Activated T-cell treated with anti-CD3 and anti-CD28 coated beads, Interleukin-2, amount 50 U/mL, for 4 hours (primary cell): ENCODE measurements at regions not wholly inside any gene's neighbourhood (a gene's known extent, or its start where the extent isn't known, plus 50 kb on each side); places are given as distances from the start of the nearest gene placed in this dataset.
"Not testable (repeated sequence)": the region's sequence is repeated elsewhere in the genome, so short reads cannot be mapped to it uniquely, and the experiment has no call there.

Experiments
- ATAC-seq, 2 donors: fragments of 200-7000 bp; cut with Tn5 transposase; one replicate each; pipeline ENCODE4 v1.10.0; 2021
- DNase-seq: peaks from one replicate; pipeline ENCODE4 v3.0.0-alpha.2; 2020
- H3K27me3 Mint-ChIP-seq: one replicate; pipeline ENCODE4 v1.8.0; 2021; ENCODE audit warnings: low read depth, mixed read lengths
- H3K36me3 Mint-ChIP-seq: one replicate; pipeline ENCODE4 v1.8.0; 2022; ENCODE audit warnings: mixed read lengths; ENCODE audit not compliant: insufficient read depth
- H3K4me1 Mint-ChIP-seq: one replicate; pipeline ENCODE4 v1.8.0; 2021; ENCODE audit warnings: low read depth, mixed read lengths
- H3K4me3 Mint-ChIP-seq: one replicate; pipeline ENCODE4 v1.8.0; 2021; ENCODE audit warnings: mild to moderate bottlenecking, moderate library complexity, mixed read lengths
- H3K9me3 Mint-ChIP-seq: one replicate; pipeline ENCODE4 v1.8.0; 2021; ENCODE audit warnings: mixed read lengths

DNA sequence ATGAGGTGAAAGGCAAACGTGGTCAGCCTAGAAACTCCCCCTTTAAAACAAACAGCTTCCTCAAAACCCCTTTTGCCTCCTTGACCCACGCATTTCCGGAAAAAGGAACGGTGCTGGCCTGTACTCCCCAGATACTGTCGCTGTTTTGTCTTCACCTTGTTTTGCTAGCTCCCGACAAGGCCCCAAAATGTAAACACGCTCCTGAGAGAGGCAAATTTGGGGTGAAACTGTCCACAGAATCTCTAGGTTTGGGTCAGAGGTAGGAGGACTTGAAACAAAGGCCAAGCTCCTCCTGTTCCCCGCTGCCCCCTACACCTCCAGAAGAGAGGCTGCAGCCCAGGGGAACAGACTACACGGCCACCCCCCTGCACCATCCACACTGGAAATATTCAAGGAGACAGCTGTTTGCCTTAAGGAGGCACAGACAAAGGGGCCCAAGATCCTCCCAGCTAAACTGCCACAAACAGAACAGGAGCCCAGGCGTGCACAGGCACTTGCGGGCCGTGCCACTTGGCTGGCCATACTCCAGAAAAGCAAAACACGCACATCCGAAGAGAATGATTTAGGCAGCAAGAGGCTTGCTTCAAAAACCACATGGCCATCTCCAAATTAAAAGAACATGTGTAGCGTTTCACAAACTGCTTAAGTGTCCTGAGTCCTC lies 160.5 kb upstream of the GRK3 start:
- peaks cover 34% of the 10 kb centered on the region for H3K4me1 Mint-ChIP-seq
- H3K4me3 Mint-ChIP-seq: peak overlapping the region; percentile 84
- H3K27me3 Mint-ChIP-seq: no peaks in the 10 kb centered on the region
- DNase-seq (no peak), ATAC-seq (no peak)
- no peaks in the 10 kb centered on the region for H3K9me3 Mint-ChIP-seq
- H3K36me3 Mint-ChIP-seq: no peaks in the 10 kb centered on the region

DNA sequence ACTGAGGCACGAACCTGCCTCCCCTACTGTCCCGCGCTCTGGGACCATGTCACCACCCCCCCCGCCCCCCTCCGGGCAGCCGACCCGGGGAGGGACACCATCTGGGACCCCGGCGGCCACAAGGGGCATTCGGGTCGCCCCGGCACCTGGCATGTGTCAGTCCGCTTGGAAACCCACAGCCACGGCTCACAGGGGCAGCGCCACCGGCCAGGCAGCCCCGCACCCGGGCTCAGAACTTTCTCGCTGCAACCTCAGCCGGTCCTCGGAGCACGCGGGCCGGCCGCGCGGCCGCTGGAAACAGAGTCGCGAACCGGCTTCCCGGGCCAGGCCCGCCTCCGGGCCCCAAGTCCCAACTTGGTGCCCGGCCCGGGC lies 159.9 kb upstream of the GRK3 start:
- H3K27me3 Mint-ChIP-seq: no peaks in the 10 kb centered on the region
- peak overlapping the region; percentile 84 for H3K4me3 Mint-ChIP-seq
- peaks cover 34% of the 10 kb centered on the region for H3K4me1 Mint-ChIP-seq
- DNase-seq: no peak
- no peaks in the 10 kb centered on the region for H3K9me3 Mint-ChIP-seq
- no peaks in the 10 kb centered on the region for H3K36me3 Mint-ChIP-seq
- ATAC-seq: no peak

DNA sequence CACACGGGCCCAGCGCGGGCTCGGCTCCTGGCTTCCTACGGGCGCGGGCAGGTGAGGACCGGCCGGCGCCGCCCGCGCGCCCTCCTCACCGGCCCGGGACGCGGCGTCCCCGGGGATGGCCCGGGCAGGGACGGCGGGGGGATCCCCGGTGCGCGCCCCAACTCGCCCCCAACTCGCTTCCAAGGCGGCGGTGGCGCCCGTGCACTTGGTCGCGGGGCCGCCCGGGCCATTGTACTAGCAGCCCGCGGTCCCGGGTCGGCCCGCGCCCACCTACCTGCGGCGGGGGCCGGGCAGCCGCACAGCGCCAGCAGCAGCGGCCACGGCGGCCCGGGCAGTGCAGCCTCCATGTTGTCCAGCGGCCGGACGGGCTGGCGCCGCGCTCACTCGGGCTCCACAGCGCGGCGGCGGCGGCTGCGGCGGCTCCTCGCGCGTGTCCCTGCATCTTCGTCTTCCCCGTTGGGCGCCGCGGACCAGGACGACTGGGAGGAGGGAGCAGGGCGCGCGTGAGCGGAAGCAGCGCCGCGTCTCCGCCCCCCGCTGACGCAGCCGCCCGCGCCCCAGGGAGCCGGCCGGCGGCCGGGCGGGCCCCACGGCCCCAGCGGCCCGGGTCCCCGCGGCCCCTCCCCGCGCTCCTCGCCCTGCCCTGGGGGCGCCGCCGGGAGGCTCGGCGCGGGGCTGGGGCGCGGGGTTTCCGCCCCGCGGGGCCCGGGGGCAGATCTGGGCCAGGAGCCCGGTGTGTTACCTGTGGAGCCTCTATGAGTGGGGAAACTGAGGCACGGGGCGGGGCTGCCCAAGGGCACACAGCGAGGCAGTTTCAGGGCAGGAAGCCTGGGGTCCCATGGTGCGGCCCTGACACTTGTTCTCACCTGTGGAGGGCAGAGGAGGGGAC lies 159.3 kb upstream of the GRK3 start:
- H3K4me1 Mint-ChIP-seq: peaks cover 30% of the 10 kb centered on the region
- H3K9me3 Mint-ChIP-seq: no peaks in the 10 kb centered on the region
- H3K4me3 Mint-ChIP-seq: peak overlapping the region; percentile 78
- H3K36me3 Mint-ChIP-seq: no peaks in the 10 kb centered on the region
- peak; percentile 59 for DNase-seq
- H3K27me3 Mint-ChIP-seq: no peaks in the 10 kb centered on the region
- ATAC-seq: peak; percentile 90 to 92

DNA sequence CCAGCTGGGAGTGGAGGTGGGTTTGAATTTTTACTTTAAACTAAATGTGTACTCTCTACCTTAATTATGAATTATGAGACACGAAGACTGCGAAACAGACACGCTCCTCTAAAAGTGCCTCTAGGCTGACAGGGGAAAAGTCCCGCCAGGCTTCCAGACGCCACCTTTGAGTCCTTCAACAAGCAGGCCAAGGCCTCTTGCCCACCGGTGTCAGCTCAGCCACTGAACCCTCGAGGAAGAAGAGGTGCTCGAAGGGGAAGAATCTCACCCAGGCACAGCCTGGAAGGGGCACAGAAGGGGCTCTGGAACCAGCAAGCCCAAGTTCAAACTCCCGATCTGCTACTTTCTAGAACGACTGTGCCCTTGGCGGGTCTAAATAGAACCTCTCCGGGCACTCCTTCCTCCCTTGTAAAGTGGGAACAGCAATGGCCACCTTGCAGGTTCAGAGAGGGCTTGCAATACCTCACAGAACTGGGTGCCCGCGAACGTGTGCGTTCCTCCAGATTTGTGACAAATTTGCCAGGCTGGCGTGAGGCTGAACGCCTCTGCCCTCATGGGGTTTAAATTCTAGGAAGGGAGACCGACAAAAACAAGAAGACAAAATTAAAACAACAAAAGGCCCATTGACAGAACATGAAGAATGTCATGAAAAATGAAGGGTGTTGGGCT lies 158.5 kb upstream of the GRK3 start:
- no peak for ATAC-seq
- Mint-ChIP-seq H3K27me3 (no peaks in the 10 kb centered on the region), H3K9me3 (no peaks in the 10 kb centered on the region), H3K36me3 (no peaks in the 10 kb centered on the region), H3K4me3 (peak overlapping the region; percentile 78), H3K4me1 (peaks cover 33% of the 10 kb centered on the region)
- no peak for DNase-seq

GRCh38 chr22:25406510-25407210 lies 157.8 kb upstream of the GRK3 start:
- H3K36me3 Mint-ChIP-seq: no peaks in the 10 kb centered on the region
- peak overlapping the region; percentile 78 for H3K4me3 Mint-ChIP-seq
- no peaks in the 10 kb centered on the region for H3K9me3 Mint-ChIP-seq
- no peak for DNase-seq
- peaks cover 30% of the 10 kb centered on the region for H3K4me1 Mint-ChIP-seq
- ATAC-seq: no peak
- H3K27me3 Mint-ChIP-seq: no peaks in the 10 kb centered on the region

- peaks cover 23% of the 10 kb centered on the region for H3K4me1 Mint-ChIP-seq
- no peak for DNase-seq
- peak overlapping the region; percentile 78 for H3K4me3 Mint-ChIP-seq
- H3K36me3 Mint-ChIP-seq: no peaks in the 10 kb centered on the region
- H3K27me3 Mint-ChIP-seq: no peaks in the 10 kb centered on the region
- no peak for ATAC-seq
- H3K9me3 Mint-ChIP-seq: no peaks in the 10 kb centered on the region
These were observed 157.1 kb upstream of the GRK3 start for GRCh38 chr22:25407226-25407858.

DNA sequence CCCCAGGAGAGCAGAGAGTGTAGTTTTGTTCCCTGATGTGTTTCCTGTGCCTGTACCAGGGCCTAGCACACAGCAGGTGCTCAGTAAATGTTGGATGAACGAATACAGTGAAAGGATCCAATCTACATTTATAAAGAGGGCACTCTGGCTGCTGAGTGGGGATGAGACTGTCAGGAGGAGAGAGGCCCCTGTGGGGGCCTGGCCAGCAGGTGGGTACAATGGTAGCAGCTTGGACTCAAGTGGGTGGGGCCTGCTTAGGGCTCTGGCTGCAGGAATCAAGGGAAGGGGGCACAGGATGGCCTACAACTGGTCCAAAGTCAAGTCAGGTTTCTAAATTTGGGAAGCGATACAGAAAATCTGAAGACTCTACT lies 156.6 kb upstream of the GRK3 start:
- Mint-ChIP-seq H3K4me3 (peak overlapping the region; percentile 78), H3K36me3 (no peaks in the 10 kb centered on the region), H3K9me3 (no peaks in the 10 kb centered on the region), H3K27me3 (no peaks in the 10 kb centered on the region), H3K4me1 (peaks cover 20% of the 10 kb centered on the region)
- ATAC-seq (no peak), DNase-seq (no peak)

DNA sequence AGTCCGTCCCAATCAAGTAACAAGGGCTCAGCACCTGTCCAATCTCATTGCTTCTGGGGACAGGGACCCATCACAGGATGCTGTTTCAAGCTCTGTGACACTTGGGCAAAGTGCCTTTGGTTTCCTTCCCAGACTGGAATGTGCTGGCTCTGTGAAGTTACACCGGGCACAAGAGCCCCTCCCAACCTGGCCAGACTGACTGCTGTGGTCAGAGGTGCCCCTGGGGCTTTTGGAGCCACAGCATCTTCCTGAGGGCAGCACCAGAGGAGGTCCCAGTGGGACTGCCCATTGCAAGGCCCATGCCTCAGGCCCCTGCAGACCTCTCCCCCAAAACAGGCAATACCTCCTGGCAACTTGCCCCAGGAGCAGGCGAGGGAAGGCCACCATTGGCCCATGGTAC lies 155.2 kb upstream of the GRK3 start:
- ATAC-seq (no peak), DNase-seq (no peak)
- Mint-ChIP-seq H3K27me3 (no peaks in the 10 kb centered on the region), H3K36me3 (no peaks in the 10 kb centered on the region), H3K9me3 (no peaks in the 10 kb centered on the region), H3K4me1 (peaks cover 8% of the 10 kb centered on the region), H3K4me3 (no peak overlapping the region)

DNA sequence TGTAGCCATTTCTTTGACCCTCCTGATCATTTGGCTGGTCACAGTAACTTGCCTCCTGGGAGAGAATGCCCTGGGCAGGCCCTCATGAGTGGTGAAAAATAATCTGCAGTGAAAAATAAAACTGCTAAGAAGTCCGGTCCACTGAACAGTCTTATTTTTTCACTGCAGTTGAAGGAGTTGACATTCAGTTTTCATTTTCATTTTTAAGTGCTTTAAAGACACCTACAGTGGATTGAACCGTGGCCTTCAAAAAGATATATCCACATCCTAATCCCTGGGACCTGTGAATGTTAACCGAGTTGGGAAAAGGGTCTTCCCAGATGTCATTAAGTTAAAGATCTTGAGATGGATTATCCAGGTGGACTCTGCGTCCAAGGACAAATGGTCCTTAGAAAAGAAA lies 153.6 kb upstream of the GRK3 start:
- Mint-ChIP-seq H3K36me3 (no peaks in the 10 kb centered on the region), H3K4me1 (peaks cover 6% of the 10 kb centered on the region), H3K27me3 (no peaks in the 10 kb centered on the region), H3K9me3 (no peaks in the 10 kb centered on the region), H3K4me3 (no peak overlapping the region)
- DNase-seq (no peak), ATAC-seq (no peak)

GRCh38 chr22:25413620-25414019 lies 150.9 kb upstream of the GRK3 start:
- no peaks in the 10 kb centered on the region for H3K9me3 Mint-ChIP-seq
- peaks cover 8% of the 10 kb centered on the region for H3K27me3 Mint-ChIP-seq
- ATAC-seq (no peak), DNase-seq (no peak)
- H3K4me1 Mint-ChIP-seq: peaks cover 2% of the 10 kb centered on the region
- no peaks in the 10 kb centered on the region for H3K36me3 Mint-ChIP-seq
- H3K4me3 Mint-ChIP-seq: no peak overlapping the region

GRCh38 chr22:25415731-25416130 lies 148.7 kb upstream of the GRK3 start:
- not testable (repeated sequence) for H3K36me3 Mint-ChIP-seq, H3K9me3 Mint-ChIP-seq, ATAC-seq, H3K4me3 Mint-ChIP-seq, DNase-seq
- Mint-ChIP-seq H3K27me3 (peaks cover 27% of the 10 kb centered on the region), H3K4me1 (peaks cover 18% of the 10 kb centered on the region)

DNA sequence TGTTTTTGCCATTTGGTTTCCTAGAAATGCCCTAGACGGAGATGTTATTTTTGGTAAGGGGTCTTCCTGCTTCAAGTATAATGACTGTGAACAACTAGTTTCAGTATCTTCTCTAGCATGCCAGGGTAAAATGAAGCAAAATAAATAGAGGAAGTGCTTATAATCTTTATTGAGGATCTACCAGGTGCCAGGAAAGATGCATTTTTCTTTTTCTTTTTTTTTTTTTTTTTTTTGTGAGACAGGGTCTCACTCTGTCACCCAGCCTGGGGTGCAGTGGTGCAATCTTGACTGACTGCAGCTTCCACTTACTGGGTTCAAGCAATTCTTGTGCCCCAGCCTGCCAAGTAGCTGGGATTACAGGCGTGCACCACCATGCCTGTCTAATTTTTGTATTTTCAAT lies 146.6 kb upstream of the GRK3 start:
- peaks cover 41% of the 10 kb centered on the region for H3K27me3 Mint-ChIP-seq
- not testable (repeated sequence) for H3K4me3 Mint-ChIP-seq, H3K36me3 Mint-ChIP-seq, H3K9me3 Mint-ChIP-seq, DNase-seq, ATAC-seq
- peaks cover 22% of the 10 kb centered on the region for H3K4me1 Mint-ChIP-seq

GRCh38 chr22:25419247-25420113 lies 145.0 kb upstream of the GRK3 start:
- no peaks in the 10 kb centered on the region for H3K9me3 Mint-ChIP-seq
- peak in 1 of 2 donors; percentile 32 for ATAC-seq
- H3K27me3 Mint-ChIP-seq: peaks cover 55% of the 10 kb centered on the region
- DNase-seq: no peak
- peak overlapping the region; percentile 67 for H3K4me3 Mint-ChIP-seq
- peaks cover 22% of the 10 kb centered on the region for H3K4me1 Mint-ChIP-seq
- H3K36me3 Mint-ChIP-seq: no peaks in the 10 kb centered on the region
